RWPE1 (cell line): ENCODE measurements at regions not wholly inside any gene's neighbourhood (a gene's known extent, or its start where the extent isn't known, plus 50 kb on each side); places are given as distances from the start of the nearest gene placed in this dataset.

ENCODE experiments used
- CTCF ChIA-PET: fragments of 350-600 bp; sonication (Branson Sonifier 250); formaldehyde crosslinking; extraction: SDS; loops from one replicate; lab custom pipeline; 2021; lab: Yijun Ruan, JAX
- POLR2A ChIA-PET: fragments of 400-600 bp; formaldehyde crosslinking; extraction: SDS; loops from one replicate; lab custom pipeline; 2020; ENCODE audit warnings: antibody characterized with exemption; ENCODE audit not compliant: low non-redundant PET; lab: Yijun Ruan, JAX
- DNase-seq: peaks from one replicate; pipeline ENCODE4 v3.0.0; 2012; ENCODE audit warnings: low spot score
- H3K27ac ChIP-seq: fragments of 450-650 bp; 2 replicates; pipeline ENCODE4 v1.5.1; 2017
- TF ChIP-seq, protein P1 (sequence below): fragments of 450-650 bp; conservative IDR thresholded peaks from 2 replicates; pipeline ENCODE4 v1.5.1; 2017; ENCODE audit warnings: low read depth, mild to moderate bottlenecking

GRCh38 chr17:79495665-79496064 is 115.2 kb downstream of the RBFOX3 start:
- TF ChIP-seq, protein P1, sequence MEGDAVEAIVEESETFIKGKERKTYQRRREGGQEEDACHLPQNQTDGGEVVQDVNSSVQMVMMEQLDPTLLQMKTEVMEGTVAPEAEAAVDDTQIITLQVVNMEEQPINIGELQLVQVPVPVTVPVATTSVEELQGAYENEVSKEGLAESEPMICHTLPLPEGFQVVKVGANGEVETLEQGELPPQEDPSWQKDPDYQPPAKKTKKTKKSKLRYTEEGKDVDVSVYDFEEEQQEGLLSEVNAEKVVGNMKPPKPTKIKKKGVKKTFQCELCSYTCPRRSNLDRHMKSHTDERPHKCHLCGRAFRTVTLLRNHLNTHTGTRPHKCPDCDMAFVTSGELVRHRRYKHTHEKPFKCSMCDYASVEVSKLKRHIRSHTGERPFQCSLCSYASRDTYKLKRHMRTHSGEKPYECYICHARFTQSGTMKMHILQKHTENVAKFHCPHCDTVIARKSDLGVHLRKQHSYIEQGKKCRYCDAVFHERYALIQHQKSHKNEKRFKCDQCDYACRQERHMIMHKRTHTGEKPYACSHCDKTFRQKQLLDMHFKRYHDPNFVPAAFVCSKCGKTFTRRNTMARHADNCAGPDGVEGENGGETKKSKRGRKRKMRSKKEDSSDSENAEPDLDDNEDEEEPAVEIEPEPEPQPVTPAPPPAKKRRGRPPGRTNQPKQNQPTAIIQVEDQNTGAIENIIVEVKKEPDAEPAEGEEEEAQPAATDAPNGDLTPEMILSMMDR = no peak
- ChIA-PET POLR2A (no interaction called here), CTCF (no interaction called here)
- H3K27ac ChIP-seq = no peak overlapping the region
- no peak for DNase-seq

GRCh38 chr17:79491006-79491405 is 119.8 kb downstream of the RBFOX3 start:
- TF ChIP-seq, protein P1 = no peak
- CTCF ChIA-PET = interaction anchor here (0.7 kb wide), 1 partner anchor 178 kb away, joined by 4 read pairs; no protein-coding TSS in a partner anchor
- POLR2A ChIA-PET = no interaction called here
- no peak for DNase-seq
- H3K27ac ChIP-seq = no peak overlapping the region

GRCh38 chr17:79490530-79490929 is 120.3 kb downstream of the RBFOX3 start:
- H3K27ac ChIP-seq = no peak overlapping the region
- no peak for DNase-seq
- CTCF ChIA-PET = interaction anchor here (0.7 kb wide), 1 partner anchor 179 kb away, joined by 4 read pairs; no protein-coding TSS in a partner anchor
- TF ChIP-seq, protein P1 = no peak
- POLR2A ChIA-PET = no interaction called here

GRCh38 chr17:79487149-79487548 is 123.7 kb downstream of the RBFOX3 start:
- ChIA-PET CTCF (no interaction called here), POLR2A (no interaction called here)
- TF ChIP-seq, protein P1 = no peak
- no peak for DNase-seq
- H3K27ac ChIP-seq = no peak overlapping the region

DNA sequence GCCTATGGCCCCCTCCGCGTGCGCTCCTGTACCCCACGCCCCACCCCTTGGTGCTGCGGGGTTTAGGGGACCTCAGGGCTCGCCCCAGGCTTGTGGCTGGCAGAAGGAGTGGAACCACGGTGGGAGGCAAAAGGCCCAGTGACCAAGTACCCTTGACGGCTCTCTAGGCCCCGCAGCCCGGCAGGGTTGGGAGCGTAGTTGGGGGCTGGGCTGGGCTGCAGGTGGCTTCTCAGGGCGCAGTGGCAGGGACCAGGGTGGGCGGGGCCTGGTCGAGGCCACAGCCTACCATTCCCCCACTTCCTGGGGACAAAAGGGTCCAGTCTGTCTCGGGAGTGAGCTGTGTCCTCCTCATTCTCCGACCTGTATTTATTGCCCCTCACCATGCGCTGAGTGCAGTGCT is 124.9 kb downstream of the RBFOX3 start:
- POLR2A ChIA-PET = no interaction called here
- CTCF ChIA-PET = no interaction called here
- TF ChIP-seq, protein P1 = no peak
- H3K27ac ChIP-seq = no peak overlapping the region
- no peak for DNase-seq

DNA sequence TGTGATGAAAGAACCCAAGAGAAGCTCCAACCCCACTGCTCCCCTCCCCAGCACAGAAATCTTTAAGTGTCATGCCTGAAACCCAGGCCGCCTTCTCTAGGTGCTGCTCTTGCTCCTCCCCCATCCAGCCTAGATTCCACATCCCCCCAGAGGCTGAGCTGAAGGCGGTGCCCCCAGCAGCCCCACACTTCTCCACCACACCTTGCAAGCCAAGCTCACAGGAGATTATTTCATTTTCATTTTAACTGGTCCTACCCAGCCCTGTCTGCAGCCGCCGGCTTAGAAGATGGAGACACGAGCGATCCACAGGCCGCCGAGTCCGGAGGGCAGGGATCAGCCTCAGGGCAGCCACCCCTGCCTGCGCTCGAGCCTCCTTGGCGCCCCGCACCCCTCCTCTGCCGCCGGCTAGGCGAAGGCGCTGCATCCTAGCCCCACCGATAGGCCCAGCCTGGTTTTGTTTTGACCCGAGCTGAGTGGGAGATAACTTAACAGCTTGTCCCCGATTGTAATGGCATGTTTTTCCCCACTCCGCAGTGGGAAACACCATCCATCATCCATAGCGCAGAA is 125.3 kb downstream of the RBFOX3 start:
- no peak for DNase-seq
- no peak overlapping the region for H3K27ac ChIP-seq
- POLR2A ChIA-PET = no interaction called here
- TF ChIP-seq, protein P1 = no peak
- CTCF ChIA-PET = interaction anchor here (0.6 kb wide), 1 partner anchor 39 kb away, joined by 4 read pairs; no protein-coding TSS in a partner anchor
